Lower lobe of right lung (tissue), 2 donors: ENCODE measurements at regions not wholly inside any gene's neighbourhood (a gene's known extent, or its start where the extent isn't known, plus 50 kb on each side); places are given as distances from the start of the nearest gene placed in this dataset.

Experiments used
- ATAC-seq, 2 donors: fragments of 200-7000 bp; cut with Tn5 transposase; one replicate each; pipeline ENCODE4 v1.9.1; 2020 to 2022; ENCODE audit warnings: mild to moderate bottlenecking in 2 of 2, moderate library complexity in 2 of 2
- DNase-seq: peaks from one replicate; pipeline ENCODE4 v3.0.0-alpha.2; 2020
- H3K27ac ChIP-seq: fragments of 200-600 bp; one replicate; pipeline ENCODE4 v1.8.0; 2022
- H3K27me3 ChIP-seq: fragments of 200-600 bp; one replicate; pipeline ENCODE4 v1.8.0; 2022; ENCODE audit warnings: low read depth
- H3K36me3 ChIP-seq: fragments of 200-600 bp; one replicate; pipeline ENCODE4 v1.8.0; 2022; ENCODE audit warnings: mild to moderate bottlenecking
- H3K4me1 ChIP-seq: fragments of 200-600 bp; one replicate; pipeline ENCODE4 v1.8.0; 2022
- H3K4me3 ChIP-seq: fragments of 200-600 bp; one replicate; pipeline ENCODE4 v1.8.0; 2022; ENCODE audit warnings: mild to moderate bottlenecking
- H3K9me3 ChIP-seq: fragments of 200-600 bp; one replicate; pipeline ENCODE4 v1.8.0; 2022
- intact Hi-C: fragments of 100-400 bp; cut with DNase I; formaldehyde crosslinking; loops from one replicate; pipeline ENCODE4 v1.11.0; 2022
- TF ChIP-seq, protein P1 (sequence below): fragments of 200-600 bp; IDR thresholded peaks from one replicate; pipeline ENCODE4 v1.8.0; 2022; ENCODE audit warnings: antibody characterized with exemption, mild to moderate bottlenecking
- donor health status: DM: no; HTN: yes; CAD: no; lungs with severe emphysema.

DNA sequence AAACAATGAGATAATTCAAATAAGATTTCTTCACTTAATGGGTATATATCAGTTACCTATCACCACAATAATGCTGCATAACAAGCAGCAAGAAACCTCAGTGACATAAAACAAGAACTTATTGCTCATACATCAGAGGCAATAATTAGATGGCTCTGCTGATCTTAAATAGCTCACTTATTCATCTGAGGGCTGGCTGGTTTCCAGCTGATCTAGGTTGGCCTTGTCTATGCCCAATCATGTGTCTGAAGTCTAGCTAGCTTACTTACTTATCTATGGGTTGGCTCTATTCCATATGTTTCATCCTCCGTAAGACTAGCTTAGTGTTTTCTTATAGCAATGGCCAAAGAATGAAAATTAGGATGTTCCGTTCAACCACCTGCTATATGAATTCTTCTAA, 109.4 kb upstream of the AGTR1 start:
- H3K36me3 ChIP-seq: no peaks in the 10 kb centered on the region
- TF ChIP-seq, protein P1, sequence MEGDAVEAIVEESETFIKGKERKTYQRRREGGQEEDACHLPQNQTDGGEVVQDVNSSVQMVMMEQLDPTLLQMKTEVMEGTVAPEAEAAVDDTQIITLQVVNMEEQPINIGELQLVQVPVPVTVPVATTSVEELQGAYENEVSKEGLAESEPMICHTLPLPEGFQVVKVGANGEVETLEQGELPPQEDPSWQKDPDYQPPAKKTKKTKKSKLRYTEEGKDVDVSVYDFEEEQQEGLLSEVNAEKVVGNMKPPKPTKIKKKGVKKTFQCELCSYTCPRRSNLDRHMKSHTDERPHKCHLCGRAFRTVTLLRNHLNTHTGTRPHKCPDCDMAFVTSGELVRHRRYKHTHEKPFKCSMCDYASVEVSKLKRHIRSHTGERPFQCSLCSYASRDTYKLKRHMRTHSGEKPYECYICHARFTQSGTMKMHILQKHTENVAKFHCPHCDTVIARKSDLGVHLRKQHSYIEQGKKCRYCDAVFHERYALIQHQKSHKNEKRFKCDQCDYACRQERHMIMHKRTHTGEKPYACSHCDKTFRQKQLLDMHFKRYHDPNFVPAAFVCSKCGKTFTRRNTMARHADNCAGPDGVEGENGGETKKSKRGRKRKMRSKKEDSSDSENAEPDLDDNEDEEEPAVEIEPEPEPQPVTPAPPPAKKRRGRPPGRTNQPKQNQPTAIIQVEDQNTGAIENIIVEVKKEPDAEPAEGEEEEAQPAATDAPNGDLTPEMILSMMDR: no peak
- no peak overlapping the region for H3K4me3 ChIP-seq
- ATAC-seq: no peak
- no peak overlapping the region for H3K27ac ChIP-seq
- intact Hi-C loops: no loop called here
- no peaks in the 10 kb centered on the region for H3K27me3 ChIP-seq
- H3K9me3 ChIP-seq: no peaks in the 10 kb centered on the region
- no peaks in the 10 kb centered on the region for H3K4me1 ChIP-seq
- DNase-seq: no peak

DNA sequence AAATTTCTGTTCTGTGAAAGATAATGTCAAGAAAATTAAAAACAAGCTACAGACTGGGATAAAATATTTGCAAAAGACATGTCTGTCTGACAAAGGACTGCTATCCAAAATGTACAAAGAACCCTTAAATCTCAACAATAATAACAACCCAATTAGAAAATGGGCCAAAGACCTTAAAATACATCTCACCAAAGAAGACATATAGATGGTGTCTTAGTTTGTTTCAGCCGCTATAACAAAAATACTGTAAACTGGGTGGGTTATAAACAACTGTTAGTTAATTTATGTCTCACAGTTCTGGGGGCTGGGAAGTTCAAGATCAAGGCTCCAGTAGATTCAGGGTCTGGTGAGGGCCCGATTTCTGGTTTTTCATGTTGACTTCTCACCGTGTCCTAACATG, 106.2 kb upstream of the AGTR1 start:
- Histone ChIP-seq H3K4me3 (no peak overlapping the region), H3K4me1 (no peaks in the 10 kb centered on the region), H3K27me3 (no peaks in the 10 kb centered on the region), H3K9me3 (no peaks in the 10 kb centered on the region), H3K27ac (no peak overlapping the region), H3K36me3 (no peaks in the 10 kb centered on the region)
- TF ChIP-seq, protein P1: no peak
- intact Hi-C loops: no loop called here
- ATAC-seq: no peak
- no peak for DNase-seq

DNA sequence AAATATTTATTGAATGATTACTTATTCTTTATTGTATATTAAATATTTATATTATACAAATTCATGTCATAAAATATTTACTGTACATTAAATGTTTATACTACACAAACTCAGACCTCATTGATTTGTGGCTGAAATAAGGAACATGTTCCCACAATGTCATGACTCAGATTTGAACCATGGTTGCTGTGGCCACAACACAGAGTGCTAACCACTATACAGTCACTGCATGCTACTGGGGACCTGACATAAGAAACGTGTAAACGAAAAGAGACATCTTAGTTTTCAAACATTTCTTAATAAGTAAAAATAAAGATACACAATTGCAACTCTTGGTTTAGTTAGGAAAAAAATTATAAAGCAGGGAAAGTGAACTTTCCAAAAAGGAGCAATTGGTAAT, 99.1 kb upstream of the AGTR1 start:
- H3K27me3 ChIP-seq: no peaks in the 10 kb centered on the region
- ATAC-seq (no peak), DNase-seq (no peak)
- TF ChIP-seq, protein P1: no peak
- no peaks in the 10 kb centered on the region for H3K9me3 ChIP-seq
- H3K4me1 ChIP-seq: no peaks in the 10 kb centered on the region
- intact Hi-C loops: no loop called here
- no peak overlapping the region for H3K27ac ChIP-seq
- no peak overlapping the region for H3K4me3 ChIP-seq
- H3K36me3 ChIP-seq: no peaks in the 10 kb centered on the region

DNA sequence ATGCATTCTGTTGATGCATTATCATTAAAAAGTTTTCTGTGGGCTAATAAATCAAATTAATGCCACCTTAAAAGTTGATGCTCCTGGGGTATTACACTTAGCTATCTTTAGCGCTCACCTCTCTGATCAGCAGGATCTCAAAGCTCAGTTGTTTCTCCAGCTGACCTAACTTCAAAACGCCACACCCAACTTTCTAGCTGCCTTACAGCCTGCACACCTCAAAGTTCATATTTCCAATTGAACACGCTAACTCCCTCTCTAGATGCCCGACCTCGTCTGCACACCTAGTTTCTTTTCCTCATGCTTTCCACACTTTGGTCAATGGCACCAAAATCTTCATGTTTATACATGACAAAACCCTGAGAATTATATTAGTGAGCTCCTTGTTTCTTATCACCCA, 98.2 kb upstream of the AGTR1 start:
- H3K9me3 ChIP-seq: no peaks in the 10 kb centered on the region
- ATAC-seq (no peak), DNase-seq (no peak)
- H3K4me3 ChIP-seq: no peak overlapping the region
- H3K36me3 ChIP-seq: no peaks in the 10 kb centered on the region
- TF ChIP-seq, protein P1: no peak
- H3K27ac ChIP-seq: no peak overlapping the region
- H3K4me1 ChIP-seq: no peaks in the 10 kb centered on the region
- intact Hi-C loops: no loop called here
- no peaks in the 10 kb centered on the region for H3K27me3 ChIP-seq

DNA sequence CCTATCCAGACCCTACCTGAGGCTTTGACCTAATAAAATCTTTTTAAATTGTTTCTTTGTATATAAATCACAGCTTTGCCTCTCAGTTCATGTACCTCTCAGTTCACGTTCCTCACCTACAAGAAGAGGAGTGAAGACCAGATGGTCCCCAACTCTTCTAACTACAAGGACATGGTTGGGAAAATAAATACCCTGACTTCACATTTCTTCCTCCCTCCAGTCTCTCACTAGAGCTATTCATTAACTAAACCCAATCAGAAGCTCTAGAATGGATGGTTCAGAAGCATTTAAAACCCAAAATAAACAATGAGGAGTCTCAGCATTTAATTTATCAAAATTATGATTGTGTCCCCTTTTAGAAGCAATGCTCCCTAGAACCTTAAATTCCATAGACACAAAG, 97.3 kb upstream of the AGTR1 start:
- ATAC-seq (no peak), DNase-seq (no peak)
- Histone ChIP-seq H3K36me3 (no peaks in the 10 kb centered on the region), H3K4me3 (no peak overlapping the region), H3K9me3 (no peaks in the 10 kb centered on the region), H3K27me3 (no peaks in the 10 kb centered on the region), H3K4me1 (no peaks in the 10 kb centered on the region), H3K27ac (no peak overlapping the region)
- TF ChIP-seq, protein P1: no peak
- intact Hi-C loops: no loop called here
